Activated naive CD8-positive, alpha-beta T cell treated with anti-CD3 and anti-CD28 coated beads, Interleukin-2, amount 50 U/mL, for 24 hours (primary cell): ENCODE measurements at regions not wholly inside any gene's neighbourhood (a gene's known extent, or its start where the extent isn't known, plus 50 kb on each side); places are given as distances from the start of the nearest gene placed in this dataset.

Experiments used
- ATAC-seq: fragments of 150-1000 bp; cut with Tn5 transposase; one replicate; pipeline ENCODE4 v1.10.0; 2021
- DNase-seq: peaks from one replicate; pipeline ENCODE4 v3.0.0; 2021
- H3K27ac Mint-ChIP-seq: one replicate; pipeline ENCODE4 v1.8.0; 2021; ENCODE audit warnings: mild to moderate bottlenecking, mixed read lengths
- H3K27me3 Mint-ChIP-seq: one replicate; pipeline ENCODE4 v1.8.0; 2021; ENCODE audit warnings: mixed read lengths
- H3K36me3 Mint-ChIP-seq: one replicate; pipeline ENCODE4 v1.8.0; 2021; ENCODE audit warnings: low read depth, mixed read lengths
- H3K4me1 Mint-ChIP-seq: one replicate; pipeline ENCODE4 v1.8.0; 2021; ENCODE audit warnings: mixed read lengths
- H3K4me3 Mint-ChIP-seq: one replicate; pipeline ENCODE4 v1.8.0; 2021; ENCODE audit warnings: mild to moderate bottlenecking, moderate library complexity, mixed read lengths
- H3K9me3 Mint-ChIP-seq: one replicate; pipeline ENCODE4 v1.8.0; 2021; ENCODE audit warnings: mixed read lengths

- H3K9me3 Mint-ChIP-seq, result peaks cover 25% of the 10 kb centered on the region
- H3K36me3 Mint-ChIP-seq, result no peaks in the 10 kb centered on the region
- H3K27ac Mint-ChIP-seq, result no peak overlapping the region
- DNase-seq, result no peak
- no peaks in the 10 kb centered on the region for H3K27me3 Mint-ChIP-seq
- no peak overlapping the region for H3K4me3 Mint-ChIP-seq
- no peak for ATAC-seq
- H3K4me1 Mint-ChIP-seq, result no peaks in the 10 kb centered on the region
These were observed 1326.0 kb upstream of the FLRT2 start for GRCh38 chr14:84203896-84204295.

GRCh38 chr14:84208451-84208850, 1321.5 kb upstream of the FLRT2 start:
- Mint-ChIP-seq H3K4me3 (no peak overlapping the region), H3K4me1 (no peaks in the 10 kb centered on the region), H3K36me3 (no peaks in the 10 kb centered on the region), H3K27me3 (no peaks in the 10 kb centered on the region), H3K9me3 (peaks cover 34% of the 10 kb centered on the region), H3K27ac (no peak overlapping the region)
- ATAC-seq (no peak), DNase-seq (no peak)

GRCh38 chr14:84209031-84209430, 1320.9 kb upstream of the FLRT2 start:
- Mint-ChIP-seq H3K9me3 (peaks cover 34% of the 10 kb centered on the region), H3K36me3 (no peaks in the 10 kb centered on the region), H3K4me3 (no peak overlapping the region), H3K27me3 (no peaks in the 10 kb centered on the region), H3K4me1 (no peaks in the 10 kb centered on the region), H3K27ac (no peak overlapping the region)
- DNase-seq (no peak), ATAC-seq (no peak)

- H3K27ac Mint-ChIP-seq, result no peak overlapping the region
- ATAC-seq (no peak), DNase-seq (no peak)
- H3K27me3 Mint-ChIP-seq, result no peaks in the 10 kb centered on the region
- H3K4me3 Mint-ChIP-seq, result no peak overlapping the region
- no peaks in the 10 kb centered on the region for H3K36me3 Mint-ChIP-seq
- peaks cover 13% of the 10 kb centered on the region for H3K9me3 Mint-ChIP-seq
- no peaks in the 10 kb centered on the region for H3K4me1 Mint-ChIP-seq
These were observed 1312.9 kb upstream of the FLRT2 start for GRCh38 chr14:84217066-84217465.

GRCh38 chr14:84225268-84225667, 1304.7 kb upstream of the FLRT2 start:
- no peak for ATAC-seq
- peaks cover 11% of the 10 kb centered on the region for H3K9me3 Mint-ChIP-seq
- H3K27me3 Mint-ChIP-seq, result no peaks in the 10 kb centered on the region
- no peak overlapping the region for H3K4me3 Mint-ChIP-seq
- no peak for DNase-seq
- H3K36me3 Mint-ChIP-seq, result no peaks in the 10 kb centered on the region
- H3K4me1 Mint-ChIP-seq, result no peaks in the 10 kb centered on the region
- H3K27ac Mint-ChIP-seq, result no peak overlapping the region

GRCh38 chr14:84228702-84229101, 1301.2 kb upstream of the FLRT2 start:
- ATAC-seq (no peak), DNase-seq (no peak)
- peaks cover 10% of the 10 kb centered on the region for H3K9me3 Mint-ChIP-seq
- no peaks in the 10 kb centered on the region for H3K4me1 Mint-ChIP-seq
- no peaks in the 10 kb centered on the region for H3K27me3 Mint-ChIP-seq
- no peaks in the 10 kb centered on the region for H3K36me3 Mint-ChIP-seq
- no peak overlapping the region for H3K4me3 Mint-ChIP-seq
- no peak overlapping the region for H3K27ac Mint-ChIP-seq

- Mint-ChIP-seq H3K9me3 (peaks cover 21% of the 10 kb centered on the region), H3K36me3 (no peaks in the 10 kb centered on the region), H3K27me3 (no peaks in the 10 kb centered on the region), H3K4me3 (no peak overlapping the region), H3K27ac (no peak overlapping the region), H3K4me1 (no peaks in the 10 kb centered on the region)
- ATAC-seq (no peak), DNase-seq (no peak)
These were observed 1295.7 kb upstream of the FLRT2 start for GRCh38 chr14:84234281-84234680.

GRCh38 chr14:84236290-84236689, 1293.7 kb upstream of the FLRT2 start:
- Mint-ChIP-seq H3K27me3 (no peaks in the 10 kb centered on the region), H3K36me3 (no peaks in the 10 kb centered on the region), H3K9me3 (peaks cover 13% of the 10 kb centered on the region), H3K4me3 (no peak overlapping the region), H3K27ac (no peak overlapping the region), H3K4me1 (no peaks in the 10 kb centered on the region)
- DNase-seq, result no peak
- no peak for ATAC-seq

GRCh38 chr14:84237881-84238280, 1292.1 kb upstream of the FLRT2 start:
- ATAC-seq, result no peak
- Mint-ChIP-seq H3K36me3 (no peaks in the 10 kb centered on the region), H3K27ac (no peak overlapping the region), H3K27me3 (no peaks in the 10 kb centered on the region), H3K4me3 (no peak overlapping the region), H3K9me3 (peaks cover 15% of the 10 kb centered on the region), H3K4me1 (no peaks in the 10 kb centered on the region)
- no peak for DNase-seq

GRCh38 chr14:84247693-84248092, 1282.3 kb upstream of the FLRT2 start:
- Mint-ChIP-seq H3K4me3 (no peak overlapping the region), H3K36me3 (no peaks in the 10 kb centered on the region), H3K27me3 (no peaks in the 10 kb centered on the region), H3K9me3 (peaks cover 15% of the 10 kb centered on the region), H3K4me1 (no peaks in the 10 kb centered on the region), H3K27ac (no peak overlapping the region)
- ATAC-seq, result no peak
- DNase-seq, result no peak

GRCh38 chr14:84250893-84251292, 1279.1 kb upstream of the FLRT2 start:
- Mint-ChIP-seq H3K9me3 (no peaks in the 10 kb centered on the region), H3K27ac (no peak overlapping the region), H3K4me3 (no peak overlapping the region), H3K36me3 (no peaks in the 10 kb centered on the region), H3K27me3 (no peaks in the 10 kb centered on the region), H3K4me1 (no peaks in the 10 kb centered on the region)
- no peak for ATAC-seq
- no peak for DNase-seq

GRCh38 chr14:84251411-84252115, 1278.4 kb upstream of the FLRT2 start:
- ATAC-seq (no peak), DNase-seq (no peak)
- Mint-ChIP-seq H3K4me3 (no peak overlapping the region), H3K4me1 (no peaks in the 10 kb centered on the region), H3K36me3 (no peaks in the 10 kb centered on the region), H3K27me3 (no peaks in the 10 kb centered on the region), H3K9me3 (no peaks in the 10 kb centered on the region), H3K27ac (no peak overlapping the region)

- H3K27me3 Mint-ChIP-seq, result no peaks in the 10 kb centered on the region
- ATAC-seq (no peak), DNase-seq (no peak)
- H3K27ac Mint-ChIP-seq, result no peak overlapping the region
- no peak overlapping the region for H3K4me3 Mint-ChIP-seq
- no peaks in the 10 kb centered on the region for H3K36me3 Mint-ChIP-seq
- H3K4me1 Mint-ChIP-seq, result no peaks in the 10 kb centered on the region
- H3K9me3 Mint-ChIP-seq, result no peaks in the 10 kb centered on the region
These were observed 1277.2 kb upstream of the FLRT2 start for GRCh38 chr14:84252706-84253105.

- no peak overlapping the region for H3K4me3 Mint-ChIP-seq
- H3K36me3 Mint-ChIP-seq, result no peaks in the 10 kb centered on the region
- H3K9me3 Mint-ChIP-seq, result no peaks in the 10 kb centered on the region
- H3K27ac Mint-ChIP-seq, result no peak overlapping the region
- ATAC-seq (no peak), DNase-seq (no peak)
- no peaks in the 10 kb centered on the region for H3K27me3 Mint-ChIP-seq
- no peaks in the 10 kb centered on the region for H3K4me1 Mint-ChIP-seq
These were observed 1276.6 kb upstream of the FLRT2 start for GRCh38 chr14:84253326-84253725.

- Mint-ChIP-seq H3K4me1 (no peaks in the 10 kb centered on the region), H3K36me3 (no peaks in the 10 kb centered on the region), H3K27ac (no peak overlapping the region), H3K9me3 (no peaks in the 10 kb centered on the region), H3K4me3 (no peak overlapping the region), H3K27me3 (no peaks in the 10 kb centered on the region)
- DNase-seq, result no peak
- ATAC-seq, result no peak
These were observed 1275.7 kb upstream of the FLRT2 start for GRCh38 chr14:84254290-84254689.

GRCh38 chr14:84262932-84263331, 1267.0 kb upstream of the FLRT2 start:
- ATAC-seq, result no peak
- no peak overlapping the region for H3K27ac Mint-ChIP-seq
- H3K4me1 Mint-ChIP-seq, result no peaks in the 10 kb centered on the region
- peaks cover 11% of the 10 kb centered on the region for H3K9me3 Mint-ChIP-seq
- no peaks in the 10 kb centered on the region for H3K27me3 Mint-ChIP-seq
- no peaks in the 10 kb centered on the region for H3K36me3 Mint-ChIP-seq
- no peak overlapping the region for H3K4me3 Mint-ChIP-seq
- no peak for DNase-seq
